HepG2 (cell line): ENCODE measurements at regions not wholly inside any gene's neighbourhood (a gene's known extent, or its start where the extent isn't known, plus 50 kb on each side); places are given as distances from the start of the nearest gene placed in this dataset.

Experiments used
- ATAC-seq: fragments of 200-7000 bp; cut with Tn5 transposase; 3 replicates; pipeline ENCODE4 v1.9.1; 2020; ENCODE audit warnings: mild to moderate bottlenecking, moderate library complexity
- BruUV-seq: library from RNA; stranded (reverse); fragments of 400-500 nt; replicated peaks from 2 replicates; lab custom pipeline; 2021; lab: Mats Ljungman, UMichigan
- CTCF ChIA-PET: fragments of 300-600 bp; formaldehyde crosslinking; extraction: SDS; loops from one replicate; lab custom pipeline; 2021; ENCODE audit warnings: low total read pairs, inconsistent platforms, low intra/inter-chr PET ratio; lab: Yijun Ruan, JAX
- POLR2A ChIA-PET: fragments of 350-600 bp; sonication (Branson Sonifier 250); formaldehyde crosslinking; loops from one replicate; lab custom pipeline; 2020; ENCODE audit warnings: antibody characterized with exemption, inconsistent platforms; lab: Yijun Ruan, JAX
- DNase-seq: peaks from one replicate; pipeline ENCODE4 v3.0.0-alpha.2; 2015; ENCODE audit warnings: low spot score
- FAIRE-seq: peaks from 3 replicates; lab custom pipeline; 2011; peaks lifted over from hg19 to GRCh38; lab: Jason Lieb, UNC
- H2AFZ ChIP-seq: one replicate; pipeline ENCODE4 v1.6.1; 2011; ENCODE audit warnings: low read length, inconsistent platforms
- H3K27ac ChIP-seq: fragments of 300-600 bp; 3 replicates; pipeline ENCODE4 v1.8.0; 2011; ENCODE audit warnings: mixed run types, mild to moderate bottlenecking, mixed read lengths, low read length, inconsistent platforms; ENCODE audit not compliant: insufficient read depth; ENCODE audit errors: extremely low read length
- H3K27me3 ChIP-seq, 2 experiments: fragments of 200-600 bp in 1 of 2; 2 replicates in 1 of 2; 3 replicates in 1 of 2; pipeline versions ENCODE4 v1.6.0 to v1.8.0; 2011; ENCODE audit warnings: low read length in 2 of 2, mild to moderate bottlenecking in 2 of 2, moderate library complexity in 2 of 2, inconsistent platforms in 1 of 2; ENCODE audit not compliant: insufficient read depth in 2 of 2, control insufficient read depth in 1 of 2
- H3K36me3 ChIP-seq, 2 experiments: fragments of 200-600 bp in 1 of 2; replicated peaks in 1 of 2; 2 replicates in 1 of 2; 3 replicates in 1 of 2; pipeline versions ENCODE4 v1.5.1 to v1.8.0; 2011; ENCODE audit warnings: low read length in 2 of 2, inconsistent platforms in 1 of 2; ENCODE audit not compliant: insufficient read depth in 2 of 2, control insufficient read depth in 1 of 2
- H3K4me1 ChIP-seq: 2 replicates; pipeline ENCODE4 v1.5.1; 2012; ENCODE audit warnings: low read length, inconsistent platforms; ENCODE audit not compliant: insufficient read depth
- H3K4me2 ChIP-seq: 2 replicates; pipeline ENCODE4 v1.6.0; 2011; ENCODE audit warnings: low read depth, low read length, inconsistent platforms
- H3K4me3 ChIP-seq, 3 experiments: fragments of 200-600 bp in 1 of 3; sonication (generic), shearing (Covaris generic) in 1 of 3; replicated peaks in 1 of 3; 2 replicates each; pipeline ENCODE4 v1.5.1; 2011 to 2016; ENCODE audit warnings: low read length in 3 of 3, inconsistent platforms in 2 of 3, low read depth in 2 of 3, mild to moderate bottlenecking in 2 of 3, control low read depth in 1 of 3, mixed read lengths in 1 of 3; ENCODE audit not compliant: insufficient read depth in 1 of 3
- H3K79me2 ChIP-seq: one replicate; pipeline ENCODE4 v1.6.1; 2011; ENCODE audit warnings: low read length, inconsistent platforms; ENCODE audit not compliant: insufficient read depth
- H3K9ac ChIP-seq: 2 replicates; pipeline ENCODE4 v1.6.0; 2011; ENCODE audit warnings: mild to moderate bottlenecking, low read depth, low read length, inconsistent platforms; ENCODE audit not compliant: insufficient read depth
- H3K9me3 ChIP-seq: 2 replicates; pipeline ENCODE4 v1.5.1; 2012; ENCODE audit warnings: mild to moderate bottlenecking, low read length
- H4K20me1 ChIP-seq: 2 replicates; pipeline ENCODE4 v1.6.0; 2011; ENCODE audit warnings: inconsistent platforms, mild to moderate bottlenecking, low read length, moderate library complexity; ENCODE audit not compliant: insufficient read depth
- CHD2 ChIP-seq: IDR thresholded peaks from 2 replicates; pipeline ENCODE4 v1.6.1; 2011; ENCODE audit warnings: low read depth, low read length, improper control_type of control experiment
- CHD4 ChIP-seq: fragments of 200-600 bp; sonication (generic); IDR thresholded peaks from 2 replicates; pipeline ENCODE4 v1.7.0; 2017; ENCODE audit warnings: mild to moderate bottlenecking, low read length, borderline replicate concordance
- DR1 ChIP-seq: sonication (generic); formaldehyde crosslinking; IDR thresholded peaks from 2 replicates; pipeline ENCODE4 v1.8.0; 2021; ENCODE audit warnings: mild to moderate bottlenecking, missing genetic modification reagents, inconsistent platforms
- FOXC1 ChIP-seq: sonication (generic); formaldehyde crosslinking; IDR thresholded peaks from 2 replicates; pipeline ENCODE4 v1.8.0; 2022; ENCODE audit warnings: mild to moderate bottlenecking, missing genetic modification reagents, borderline replicate concordance
- FOXK2 ChIP-seq: fragments of 450-650 bp; IDR thresholded peaks from 2 replicates; pipeline ENCODE4 v1.6.1; 2016
- KMT2A ChIP-seq: sonication (generic); formaldehyde crosslinking; IDR thresholded peaks from 2 replicates; pipeline ENCODE4 v1.4.0; 2020; ENCODE audit warnings: missing genetic modification reagents
- MED8 ChIP-seq: sonication (generic); formaldehyde crosslinking; IDR thresholded peaks from 2 replicates; pipeline ENCODE4 v1.8.1; 2023; ENCODE audit warnings: mild to moderate bottlenecking, missing genetic modification reagents; ENCODE audit not compliant: insufficient replicate concordance
- MIER3 ChIP-seq: IDR thresholded peaks from 2 replicates; pipeline ENCODE4 v1.6.1; 2016; ENCODE audit warnings: missing compliant biosample characterization, borderline replicate concordance
- MTF2 ChIP-seq: sonication (generic); formaldehyde crosslinking; IDR thresholded peaks from 2 replicates; pipeline ENCODE4 v1.5.0; 2020; ENCODE audit warnings: missing genetic modification reagents, borderline replicate concordance
- SCMH1 ChIP-seq: sonication (generic); formaldehyde crosslinking; IDR thresholded peaks from 2 replicates; pipeline ENCODE4 v1.9.0; 2021; ENCODE audit warnings: missing genetic modification reagents, mild to moderate bottlenecking, borderline replicate concordance
- ZFP36L1 ChIP-seq: sonication (generic); formaldehyde crosslinking; IDR thresholded peaks from 2 replicates; pipeline ENCODE4 v1.8.0; 2022; ENCODE audit warnings: mild to moderate bottlenecking, missing genetic modification reagents, moderate library complexity
- ZNF224 ChIP-seq: sonication (generic); formaldehyde crosslinking; IDR thresholded peaks from 2 replicates; pipeline ENCODE4 v1.5.0; 2020; ENCODE audit warnings: mild to moderate bottlenecking, missing genetic modification reagents
- ZNF292 ChIP-seq: sonication (generic); formaldehyde crosslinking; IDR thresholded peaks from 2 replicates; pipeline ENCODE4 v1.8.1; 2022; ENCODE audit warnings: mild to moderate bottlenecking, low read depth, missing genetic modification reagents, borderline replicate concordance
- ZNF296 ChIP-seq: sonication (generic); formaldehyde crosslinking; conservative IDR thresholded peaks from 2 replicates; pipeline ENCODE4 v1.5.0; 2020; ENCODE audit warnings: mild to moderate bottlenecking, missing genetic modification reagents
- ZNF724P ChIP-seq: sonication (generic); formaldehyde crosslinking; IDR thresholded peaks from 2 replicates; pipeline ENCODE4 v1.8.0; 2022; ENCODE audit warnings: missing genetic modification reagents, borderline replicate concordance
- ZNF75D ChIP-seq: sonication (generic); formaldehyde crosslinking; IDR thresholded peaks from 2 replicates; pipeline ENCODE4 v1.8.1; 2023; ENCODE audit warnings: missing genetic modification reagents, mild to moderate bottlenecking, borderline replicate concordance
- WGBS: methylation state at CpG from one replicate; pipeline ENCODE4 v1.1.6; 2017; ENCODE audit warnings: low lambda C conversion rate; 5-methylcytosine and 5-hydroxymethylcytosine counted together
- in situ Hi-C: cut with HindIII; loops from 2 replicates; pipeline ENCODE4 v1.10.0; 2017; ENCODE audit warnings: low pct_unique_long_range_greater_than_20kb; ENCODE audit not compliant: extremely low pct_ligation_motif_present
- intact Hi-C: fragments of 100-400 bp; cut with micrococcal nuclease; formaldehyde crosslinking; loops from one replicate; pipeline ENCODE4 v1.10.0; 2022; ENCODE audit not compliant: unreplicated experiment
- TF ChIP-seq, protein P1 (sequence below): sonication (generic); formaldehyde crosslinking; IDR thresholded peaks from 2 replicates; pipeline ENCODE4 v1.4.0; 2020; ENCODE audit warnings: missing genetic modification reagents, borderline replicate concordance
- TF ChIP-seq, protein P2 (sequence below): sonication (generic); formaldehyde crosslinking; IDR thresholded peaks from 2 replicates; pipeline ENCODE4 v1.4.0; 2020; ENCODE audit warnings: missing genetic modification reagents
- TF ChIP-seq, protein P3 (sequence below): sonication (generic); formaldehyde crosslinking; IDR thresholded peaks from 2 replicates; pipeline ENCODE4 v1.5.1; 2020; ENCODE audit warnings: mild to moderate bottlenecking, missing genetic modification reagents, borderline replicate concordance

DNA sequence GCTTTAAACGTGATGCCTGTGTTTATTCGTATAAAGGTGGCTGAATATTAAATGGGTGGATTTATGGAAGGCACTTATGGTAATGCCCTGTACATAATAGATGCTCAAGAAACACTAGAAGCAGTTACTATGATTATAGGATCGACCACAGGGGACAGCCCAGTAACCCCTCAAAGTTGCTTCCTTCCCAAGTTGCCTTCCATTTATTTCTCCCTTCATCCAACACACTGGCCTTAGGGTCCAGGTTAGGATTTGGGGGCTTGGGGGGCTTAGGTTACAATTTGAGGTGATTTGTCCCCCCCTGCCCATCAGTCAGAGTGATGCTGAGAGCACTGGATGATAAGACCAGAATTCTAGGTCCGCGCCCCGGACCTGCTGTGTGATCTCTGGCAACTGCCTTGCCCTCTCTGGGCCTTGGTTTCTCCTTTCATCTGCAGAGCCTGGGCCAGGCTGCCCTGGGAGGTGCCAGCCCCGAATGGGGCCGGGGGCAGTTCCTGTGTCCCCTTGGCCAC is 101.5 kb downstream of the CEBPB start (continued):
- no peak for TF ChIP-seq ZNF292 (CRISPR knock-in tag)
- no peak for TF ChIP-seq ZFP36L1 (CRISPR knock-in tag)
- no peak for TF ChIP-seq ZNF296
- TF ChIP-seq, protein P1, sequence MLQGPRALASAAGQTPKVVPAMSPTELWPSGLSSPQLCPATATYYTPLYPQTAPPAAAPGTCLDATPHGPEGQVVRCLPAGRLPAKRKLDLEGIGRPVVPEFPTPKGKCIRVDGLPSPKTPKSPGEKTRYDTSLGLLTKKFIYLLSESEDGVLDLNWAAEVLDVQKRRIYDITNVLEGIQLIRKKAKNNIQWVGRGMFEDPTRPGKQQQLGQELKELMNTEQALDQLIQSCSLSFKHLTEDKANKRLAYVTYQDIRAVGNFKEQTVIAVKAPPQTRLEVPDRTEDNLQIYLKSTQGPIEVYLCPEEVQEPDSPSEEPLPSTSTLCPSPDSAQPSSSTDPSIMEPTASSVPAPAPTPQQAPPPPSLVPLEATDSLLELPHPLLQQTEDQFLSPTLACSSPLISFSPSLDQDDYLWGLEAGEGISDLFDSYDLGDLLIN (CRISPR knock-in tag), result no peak
- TF ChIP-seq CHD2, result no peak
- no peak; the same call in 1 of the 2 replicates for TF ChIP-seq FOXC1 (CRISPR knock-in tag)
- TF ChIP-seq ZNF75D (CRISPR knock-in tag), result no peak

DNA sequence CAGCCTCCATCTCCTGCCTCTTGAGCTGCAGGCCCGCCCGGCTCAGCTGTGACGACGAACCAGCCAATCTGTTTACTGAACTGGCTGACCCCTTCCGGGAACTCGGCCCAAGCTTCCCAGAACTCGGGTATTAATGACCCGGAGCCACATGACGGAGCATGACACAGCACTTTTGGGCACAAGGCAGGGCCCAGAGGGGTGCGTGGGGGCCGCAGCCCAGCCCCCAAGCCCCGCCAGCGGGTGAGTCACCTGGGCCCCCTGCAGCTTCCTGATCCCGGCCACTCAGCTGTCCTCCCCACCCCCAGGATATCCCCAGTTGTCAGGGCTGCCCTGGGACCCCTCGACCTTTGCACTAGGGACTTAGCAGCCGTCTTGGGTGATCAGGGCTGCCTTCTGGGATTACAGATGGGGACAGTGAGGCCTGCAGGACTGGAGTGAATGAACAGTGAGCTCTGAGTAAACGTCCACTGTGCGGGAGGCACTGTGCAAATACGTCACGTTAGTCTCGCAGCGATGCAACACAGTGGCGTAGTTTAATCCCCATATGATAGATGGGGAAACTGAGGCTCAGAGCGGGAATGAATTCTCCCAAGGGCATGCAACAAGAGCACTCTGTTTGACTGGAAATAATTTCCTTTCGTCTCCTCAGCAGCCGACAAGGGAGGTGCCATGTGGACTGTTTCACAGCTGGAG is 102.1 kb downstream of the CEBPB start:
- Histone ChIP-seq H3K9me3 (no peaks in the 10 kb centered on the region), H2AFZ (no peak overlapping the region), H3K4me3 (peak overlapping the region in 1 of 3 experiments; percentile 39; a peak in 3 of 6 replicates), H3K36me3 (no peaks in the 10 kb centered on the region), H3K27ac (peak overlapping the region; percentile 77), H3K79me2 (no peaks in the 10 kb centered on the region), H3K4me1 (peaks cover 70% of the 10 kb centered on the region), H3K9ac (peak overlapping the region; percentile 53), H3K27me3 (no peaks in the 10 kb centered on the region), H4K20me1 (no peaks in the 10 kb centered on the region), H3K4me2 (peak overlapping the region; percentile 54)
- FAIRE-seq (peak; percentile 63), ATAC-seq (peak; percentile 69), DNase-seq (peak; percentile 97)
- WGBS, result 21% methylated on average over 25 of the region's 26 CpGs
- in situ Hi-C loops (loop anchor here (5.0 kb wide), 1 partner anchor 110 kb away; no protein-coding TSS in a partner anchor), intact Hi-C loops (loop anchor here (1.0 to 5.0 kb wide), 4 partner anchors 13 to 102 kb away; partner anchors contain the start of gene CEBPB)
- no TSS peak for BruUV-seq
- POLR2A ChIA-PET, result interaction anchor here (0.5 to 7.8 kb wide), 23 partner anchors 10 to 163 kb away, joined by 3 to 178 read pairs (median 5); partner anchors contain the start of gene CEBPB
- CTCF ChIA-PET, result no interaction called here
- TF ChIP-seq SCMH1 (CRISPR knock-in tag), result no peak
- TF ChIP-seq DR1 (CRISPR knock-in tag), result no peak; the same call in none of the 2 replicates
- no peak for TF ChIP-seq FOXK2
- TF ChIP-seq, protein P2, sequence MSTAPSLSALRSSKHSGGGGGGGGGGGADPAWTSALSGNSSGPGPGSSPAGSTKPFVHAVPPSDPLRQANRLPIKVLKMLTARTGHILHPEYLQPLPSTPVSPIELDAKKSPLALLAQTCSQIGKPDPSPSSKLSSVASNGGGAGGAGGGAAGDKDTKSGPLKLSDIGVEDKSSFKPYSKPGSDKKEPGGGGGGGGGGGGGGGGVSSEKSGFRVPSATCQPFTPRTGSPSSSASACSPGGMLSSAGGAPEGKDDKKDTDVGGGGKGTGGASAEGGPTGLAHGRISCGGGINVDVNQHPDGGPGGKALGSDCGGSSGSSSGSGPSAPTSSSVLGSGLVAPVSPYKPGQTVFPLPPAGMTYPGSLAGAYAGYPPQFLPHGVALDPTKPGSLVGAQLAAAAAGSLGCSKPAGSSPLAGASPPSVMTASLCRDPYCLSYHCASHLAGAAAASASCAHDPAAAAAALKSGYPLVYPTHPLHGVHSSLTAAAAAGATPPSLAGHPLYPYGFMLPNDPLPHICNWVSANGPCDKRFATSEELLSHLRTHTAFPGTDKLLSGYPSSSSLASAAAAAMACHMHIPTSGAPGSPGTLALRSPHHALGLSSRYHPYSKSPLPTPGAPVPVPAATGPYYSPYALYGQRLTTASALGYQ (CRISPR knock-in tag), result peak; percentile 99
- peak; percentile 98 for TF ChIP-seq MIER3 (CRISPR knock-in tag)
- TF ChIP-seq KMT2A (CRISPR knock-in tag), result 0 out of 2 replicates have a peak, but pooled peaks have one; percentile 44
- peak; percentile 93 for TF ChIP-seq MED8 (CRISPR knock-in tag)
- TF ChIP-seq ZNF724P (CRISPR knock-in tag), result peak; percentile 26; the same call in 1 of the 2 replicates
- peak; percentile 95; the same call in 1 of the 2 replicates for TF ChIP-seq ZNF224 (CRISPR knock-in tag)
- peak; percentile 98 for TF ChIP-seq MTF2
- TF ChIP-seq, protein P3, sequence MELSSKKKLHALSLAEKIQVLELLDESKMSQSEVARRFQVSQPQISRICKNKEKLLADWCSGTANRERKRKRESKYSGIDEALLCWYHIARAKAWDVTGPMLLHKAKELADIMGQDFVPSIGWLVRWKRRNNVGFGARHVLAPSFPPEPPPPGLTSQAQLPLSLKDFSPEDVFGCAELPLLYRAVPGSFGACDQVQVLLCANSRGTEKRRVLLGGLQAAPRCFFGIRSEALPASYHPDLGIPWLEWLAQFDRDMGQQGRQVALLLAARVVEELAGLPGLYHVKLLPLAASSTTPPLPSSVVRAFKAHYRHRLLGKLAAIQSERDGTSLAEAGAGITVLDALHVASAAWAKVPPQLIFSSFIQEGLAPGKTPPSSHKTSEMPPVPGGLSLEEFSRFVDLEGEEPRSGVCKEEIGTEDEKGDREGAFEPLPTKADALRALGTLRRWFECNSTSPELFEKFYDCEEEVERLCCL (CRISPR knock-in tag), result no peak
- peak; percentile 94 for TF ChIP-seq CHD4
